AG09319 (cell line): ENCODE measurements at regions not wholly inside any gene's neighbourhood (a gene's known extent, or its start where the extent isn't known, plus 50 kb on each side); places are given as distances from the start of the nearest gene placed in this dataset.

Experiments
- DNase-seq: peaks from one replicate; pipeline ENCODE4 v3.0.0-alpha.2; 2010; ENCODE audit warnings: low read depth; ENCODE audit errors: extremely low read depth
- TF ChIP-seq, protein P1 (sequence below): IDR thresholded peaks from 2 replicates; pipeline ENCODE4 v1.5.1; 2011; ENCODE audit warnings: low read depth, mild to moderate bottlenecking, inconsistent platforms, low read length, moderate library complexity

DNA sequence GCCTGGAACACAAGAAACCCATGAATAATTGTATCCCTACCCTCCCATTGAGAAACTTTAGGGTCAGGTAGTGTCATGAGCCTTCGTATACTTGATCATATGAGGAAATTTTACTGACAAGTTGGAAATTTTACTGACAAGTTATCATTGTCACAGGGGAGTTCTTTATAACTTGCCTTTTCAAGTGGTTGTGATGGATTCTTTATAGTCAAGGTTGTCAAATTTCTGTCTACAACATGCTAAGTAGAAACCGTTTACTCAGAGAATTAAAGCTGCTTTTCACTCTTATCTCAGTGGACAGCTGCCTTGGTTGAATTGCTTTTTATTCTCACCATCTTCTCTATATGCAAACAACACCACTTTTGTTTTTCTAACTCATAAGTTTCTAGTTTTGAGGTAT is 1286.4 kb downstream of the EPHA7 start:
- TF ChIP-seq, protein P1, sequence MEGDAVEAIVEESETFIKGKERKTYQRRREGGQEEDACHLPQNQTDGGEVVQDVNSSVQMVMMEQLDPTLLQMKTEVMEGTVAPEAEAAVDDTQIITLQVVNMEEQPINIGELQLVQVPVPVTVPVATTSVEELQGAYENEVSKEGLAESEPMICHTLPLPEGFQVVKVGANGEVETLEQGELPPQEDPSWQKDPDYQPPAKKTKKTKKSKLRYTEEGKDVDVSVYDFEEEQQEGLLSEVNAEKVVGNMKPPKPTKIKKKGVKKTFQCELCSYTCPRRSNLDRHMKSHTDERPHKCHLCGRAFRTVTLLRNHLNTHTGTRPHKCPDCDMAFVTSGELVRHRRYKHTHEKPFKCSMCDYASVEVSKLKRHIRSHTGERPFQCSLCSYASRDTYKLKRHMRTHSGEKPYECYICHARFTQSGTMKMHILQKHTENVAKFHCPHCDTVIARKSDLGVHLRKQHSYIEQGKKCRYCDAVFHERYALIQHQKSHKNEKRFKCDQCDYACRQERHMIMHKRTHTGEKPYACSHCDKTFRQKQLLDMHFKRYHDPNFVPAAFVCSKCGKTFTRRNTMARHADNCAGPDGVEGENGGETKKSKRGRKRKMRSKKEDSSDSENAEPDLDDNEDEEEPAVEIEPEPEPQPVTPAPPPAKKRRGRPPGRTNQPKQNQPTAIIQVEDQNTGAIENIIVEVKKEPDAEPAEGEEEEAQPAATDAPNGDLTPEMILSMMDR, result no peak
- no peak for DNase-seq

DNA sequence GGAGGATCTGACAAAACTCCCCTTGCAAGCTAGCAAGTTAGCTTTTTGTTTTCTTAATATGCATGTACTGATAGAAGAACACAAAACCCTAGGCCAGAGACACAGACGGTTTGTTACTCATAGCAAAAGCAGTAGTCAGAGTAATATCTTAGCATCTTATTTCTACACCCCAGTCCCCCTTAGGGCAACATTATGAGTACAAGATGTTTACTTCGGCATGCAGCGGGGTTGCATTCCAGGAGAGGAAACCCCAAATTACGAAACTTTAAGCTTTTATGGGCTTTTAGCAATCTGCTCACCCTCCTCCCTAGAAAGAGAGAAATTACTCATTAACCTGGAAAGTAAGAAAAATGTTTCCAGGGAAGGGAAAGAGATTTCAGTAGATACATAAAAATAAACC is 1286.9 kb downstream of the EPHA7 start:
- TF ChIP-seq, protein P1, result no peak
- no peak for DNase-seq

DNA sequence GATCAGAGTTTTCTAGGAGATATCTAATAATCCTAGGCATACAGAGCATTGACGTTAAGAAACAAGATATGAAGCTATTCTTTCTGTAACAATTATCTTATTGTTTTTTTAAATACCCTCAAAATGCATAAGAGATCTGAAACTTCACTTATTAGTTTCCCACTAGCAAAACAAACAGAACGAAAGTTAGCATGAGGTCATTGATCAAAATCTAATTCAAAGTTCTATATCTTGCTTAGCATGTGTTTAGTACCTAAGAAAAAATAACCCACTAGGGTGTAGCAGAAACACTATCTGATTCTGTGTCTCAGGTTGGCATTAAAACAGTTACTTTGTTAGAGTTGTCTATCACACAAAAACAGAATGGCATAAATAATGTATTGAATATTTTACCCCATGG is 1288.4 kb downstream of the EPHA7 start:
- DNase-seq, result no peak
- TF ChIP-seq, protein P1, result no peak

GRCh38 chr6:92126983-92127382 is 1292.4 kb downstream of the EPHA7 start:
- TF ChIP-seq, protein P1, result no peak
- DNase-seq, result no peak

- no peak for DNase-seq
- TF ChIP-seq, protein P1, result no peak
Measured at GRCh38 chr6:92126088-92126487, 1293.3 kb downstream of the EPHA7 start.

GRCh38 chr6:92125681-92126080 is 1293.7 kb downstream of the EPHA7 start:
- no peak for DNase-seq
- TF ChIP-seq, protein P1, result no peak

DNA sequence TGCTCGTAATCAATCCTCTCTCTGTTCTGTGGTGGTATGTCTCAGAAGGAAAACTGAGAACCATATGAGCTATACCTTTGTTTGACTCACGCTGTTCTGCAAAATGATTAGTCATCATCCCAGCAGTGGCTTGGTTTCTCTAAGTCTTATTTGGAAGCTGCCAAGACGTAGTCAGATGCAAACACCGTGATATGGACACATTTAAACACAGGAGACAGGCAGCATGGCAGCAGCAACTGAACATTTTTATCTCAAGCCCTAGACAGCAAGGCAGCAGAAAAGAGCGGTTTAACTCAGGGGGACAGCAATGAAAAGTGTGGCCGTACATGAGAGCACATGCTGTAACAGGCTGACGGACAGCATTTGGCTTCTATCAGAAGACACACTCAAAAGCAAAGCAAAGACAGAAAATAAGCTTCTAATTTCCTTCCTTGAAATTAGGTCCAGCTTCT is 1295.1 kb downstream of the EPHA7 start:
- DNase-seq, result no peak

More for the DNA sequence above, 1295.1 kb downstream of the EPHA7 start:
- TF ChIP-seq, protein P1, result no peak
